ENCODE measurements at regions not wholly inside any gene's neighbourhood (a gene's known extent, or its start where the extent isn't known, plus 50 kb on each side); places are given as distances from the start of the nearest gene placed in this dataset.
"Not testable (repeated sequence)": the region's sequence is repeated elsewhere in the genome, so short reads cannot be mapped to it uniquely, and the experiment has no call there.

GRCh38 chr6:51120016-51120415 is 301.3 kb downstream of the TFAP2B start:
- TF ChIP-seq POLR2A (IDR thresholded peaks at IDR 0.05) = no peak
- no peak for TF ChIP-seq CTCF (IDR thresholded peaks at IDR 0.05)
- no peak for TF ChIP-seq POLR2AphosphoS5 (IDR thresholded peaks at IDR 0.05)
- H3K4me1 ChIP-seq = no peaks in the 10 kb centered on the region
- no peak overlapping the region for H3K27ac ChIP-seq
- H3K36me3 ChIP-seq = no peaks in the 10 kb centered on the region
- H3K9me3 ChIP-seq = no peaks in the 10 kb centered on the region
- H3K27me3 ChIP-seq = no peaks in the 10 kb centered on the region
- H3K4me3 ChIP-seq = no peak overlapping the region
- WGBS = 74% methylated on average over 3 of the region's 3 CpGs
- DNase-seq (ENCODE audit: low spot score in 2 of 2) = no peak

DNA sequence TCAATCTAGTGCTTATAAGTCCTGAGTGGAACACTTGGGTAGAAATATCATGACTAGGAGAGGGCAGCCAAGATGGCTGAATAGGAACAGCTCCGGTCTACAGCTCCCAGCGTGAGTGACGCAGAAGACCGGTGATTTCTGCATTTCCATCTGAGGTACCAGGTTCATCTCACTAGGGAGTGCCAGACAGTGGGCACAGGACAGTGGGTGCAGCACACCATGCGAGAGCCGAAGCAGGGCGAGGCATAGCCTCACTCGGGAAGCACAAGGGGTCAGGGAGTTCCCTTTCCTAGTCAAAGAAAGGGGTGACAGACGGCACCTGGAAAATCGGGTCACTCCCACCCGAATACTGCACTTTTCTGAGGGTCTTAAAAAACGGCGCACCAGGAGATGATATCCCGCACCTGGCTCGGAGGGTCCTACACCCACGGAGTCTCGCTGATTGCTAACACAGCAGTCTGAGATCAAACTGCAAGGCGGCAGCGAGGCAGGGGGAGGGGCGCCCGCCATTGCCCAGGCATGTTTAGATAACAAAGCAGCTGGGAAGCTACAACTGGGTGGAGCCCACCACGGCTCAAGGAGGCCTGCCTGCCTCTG is 302.8 kb downstream of the TFAP2B start:
- not testable (repeated sequence) for DNase-seq (ENCODE audit: low spot score in 2 of 2); H3K9me3 ChIP-seq; H3K4me3 ChIP-seq; H3K27ac ChIP-seq; H3K27me3 ChIP-seq; H3K36me3 ChIP-seq; H3K4me1 ChIP-seq
- 80% methylated on average over 16 of the region's 22 CpGs for WGBS

GRCh38 chr6:51129043-51129442 is 310.4 kb downstream of the TFAP2B start:
- Histone ChIP-seq H3K4me1 (no peaks in the 10 kb centered on the region), H3K27me3 (no peaks in the 10 kb centered on the region), H3K36me3 (no peaks in the 10 kb centered on the region), H3K4me3 (no peak overlapping the region), H3K9me3 (no peaks in the 10 kb centered on the region), H3K27ac (no peak overlapping the region)
- TF ChIP-seq EP300 (IDR thresholded peaks at IDR 0.05) (no peak), POLR2AphosphoS5 (IDR thresholded peaks at IDR 0.05) (no peak), CTCF (IDR thresholded peaks at IDR 0.05) (no peak), POLR2A (IDR thresholded peaks at IDR 0.05) (no peak)
- DNase-seq (ENCODE audit: low spot score in 2 of 2) = no peak

DNA sequence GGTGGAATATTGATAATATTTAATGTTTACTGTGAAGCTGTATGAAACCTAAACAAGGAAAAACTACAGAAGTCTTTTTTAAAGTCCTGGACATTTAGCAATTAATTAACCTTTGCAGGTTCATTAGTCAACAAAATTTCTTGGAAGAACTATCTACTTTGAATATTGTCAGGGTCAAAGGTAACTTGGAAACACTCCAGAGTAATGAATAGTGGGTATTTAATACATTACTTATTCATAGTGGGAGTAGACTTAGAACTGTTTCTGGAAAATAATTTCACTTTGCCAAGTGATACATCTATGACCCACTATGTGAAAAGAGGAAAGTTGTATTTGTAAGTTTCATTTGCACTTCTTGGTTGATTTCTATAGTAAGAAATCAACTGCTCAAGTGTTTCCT is 319.1 kb downstream of the TFAP2B start:
- Histone ChIP-seq H3K4me3 (no peak overlapping the region), H3K36me3 (no peaks in the 10 kb centered on the region), H3K4me1 (peaks cover 6% of the 10 kb centered on the region), H3K27me3 (no peaks in the 10 kb centered on the region), H3K27ac (no peak overlapping the region), H3K9me3 (no peaks in the 10 kb centered on the region)
- no peak for TF ChIP-seq POLR2AphosphoS5 (IDR thresholded peaks at IDR 0.05)
- no peak for TF ChIP-seq CTCF (IDR thresholded peaks at IDR 0.05)
- no peak for TF ChIP-seq EP300 (IDR thresholded peaks at IDR 0.05)
- TF ChIP-seq POLR2A (IDR thresholded peaks at IDR 0.05) = no peak
- DNase-seq (ENCODE audit: low spot score in 2 of 2) = no peak

DNA sequence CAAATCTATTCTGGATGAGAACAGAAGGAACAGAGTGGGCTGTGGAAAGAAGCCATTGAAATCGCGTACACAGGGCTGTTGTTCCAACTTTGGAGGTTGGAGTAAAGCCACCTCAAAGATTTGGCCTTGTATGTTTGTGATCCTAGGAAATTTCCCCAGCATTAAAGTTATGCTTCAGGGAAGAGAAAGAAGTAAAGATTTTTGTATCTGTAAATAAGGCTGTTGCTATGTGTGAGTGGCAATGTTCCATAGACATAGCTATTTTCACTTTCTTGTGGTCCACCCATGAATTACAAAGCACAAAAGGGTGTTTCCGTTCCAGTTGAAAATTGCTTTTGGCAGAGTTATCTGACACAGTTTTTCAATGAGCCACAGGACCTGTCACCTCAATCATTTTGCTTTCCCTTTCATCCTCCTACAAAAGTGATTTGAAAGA is 321.3 kb downstream of the TFAP2B start:
- H3K27ac ChIP-seq = no peak overlapping the region
- no peak for DNase-seq (ENCODE audit: low spot score in 2 of 2)
- 10% methylated on average over 3 of the region's 3 CpGs for WGBS
- H3K9me3 ChIP-seq = no peaks in the 10 kb centered on the region
- TF ChIP-seq CTCF (IDR thresholded peaks at IDR 0.05) = no peak
- no peak for TF ChIP-seq POLR2A (IDR thresholded peaks at IDR 0.05)
- TF ChIP-seq EP300 (IDR thresholded peaks at IDR 0.05) = no peak
- no peak for TF ChIP-seq POLR2AphosphoS5 (IDR thresholded peaks at IDR 0.05)
- peaks cover 6% of the 10 kb centered on the region for H3K4me1 ChIP-seq
- no peak overlapping the region for H3K4me3 ChIP-seq
- no peaks in the 10 kb centered on the region for H3K36me3 ChIP-seq
- no peaks in the 10 kb centered on the region for H3K27me3 ChIP-seq

- Histone ChIP-seq H3K4me3 (no peak overlapping the region), H3K27ac (no peak overlapping the region), H3K9me3 (no peaks in the 10 kb centered on the region), H3K36me3 (no peaks in the 10 kb centered on the region), H3K4me1 (peaks cover 6% of the 10 kb centered on the region), H3K27me3 (no peaks in the 10 kb centered on the region)
- no peak for TF ChIP-seq POLR2AphosphoS5 (IDR thresholded peaks at IDR 0.05)
- TF ChIP-seq EP300 (IDR thresholded peaks at IDR 0.05) = no peak
- no peak for TF ChIP-seq POLR2A (IDR thresholded peaks at IDR 0.05)
- no peak for TF ChIP-seq CTCF (IDR thresholded peaks at IDR 0.05)
- 82% methylated on average over 2 of the region's 2 CpGs for WGBS
- no peak for DNase-seq (ENCODE audit: low spot score in 2 of 2)
Measured at GRCh38 chr6:51141080-51141479, 322.4 kb downstream of the TFAP2B start.

Data from suprapubic skin (tissue), 4 donors.